ENCODE measurements at regions not wholly inside any gene's neighbourhood (a gene's known extent, or its start where the extent isn't known, plus 50 kb on each side); places are given as distances from the start of the nearest gene placed in this dataset.

DNA sequence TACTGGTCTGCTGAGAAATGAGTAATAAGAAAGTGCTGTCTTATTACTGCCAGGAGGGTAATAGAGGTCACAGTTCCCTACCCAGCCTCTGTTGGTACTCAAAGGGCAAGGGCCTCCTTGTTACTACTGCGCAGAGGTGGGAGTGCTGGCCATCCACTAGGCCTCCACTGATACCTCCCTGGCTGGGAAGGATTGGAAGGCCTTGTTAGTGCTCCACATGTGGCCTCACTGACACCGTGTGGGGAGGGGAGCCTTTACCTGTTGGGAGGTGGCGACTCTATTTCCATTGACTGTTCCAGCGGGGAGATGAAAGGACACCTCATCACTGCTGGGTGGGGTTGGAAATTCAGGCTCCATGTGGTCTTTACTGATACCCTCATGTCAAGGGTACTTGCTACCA lies 57.8 kb upstream of the USP24 start:
- TF ChIP-seq EP300 (IDR thresholded peaks at IDR 0.05) (no peak), POLR2A (IDR thresholded peaks at IDR 0.05) (no peak)
- TF ChIP-seq, protein P1, sequence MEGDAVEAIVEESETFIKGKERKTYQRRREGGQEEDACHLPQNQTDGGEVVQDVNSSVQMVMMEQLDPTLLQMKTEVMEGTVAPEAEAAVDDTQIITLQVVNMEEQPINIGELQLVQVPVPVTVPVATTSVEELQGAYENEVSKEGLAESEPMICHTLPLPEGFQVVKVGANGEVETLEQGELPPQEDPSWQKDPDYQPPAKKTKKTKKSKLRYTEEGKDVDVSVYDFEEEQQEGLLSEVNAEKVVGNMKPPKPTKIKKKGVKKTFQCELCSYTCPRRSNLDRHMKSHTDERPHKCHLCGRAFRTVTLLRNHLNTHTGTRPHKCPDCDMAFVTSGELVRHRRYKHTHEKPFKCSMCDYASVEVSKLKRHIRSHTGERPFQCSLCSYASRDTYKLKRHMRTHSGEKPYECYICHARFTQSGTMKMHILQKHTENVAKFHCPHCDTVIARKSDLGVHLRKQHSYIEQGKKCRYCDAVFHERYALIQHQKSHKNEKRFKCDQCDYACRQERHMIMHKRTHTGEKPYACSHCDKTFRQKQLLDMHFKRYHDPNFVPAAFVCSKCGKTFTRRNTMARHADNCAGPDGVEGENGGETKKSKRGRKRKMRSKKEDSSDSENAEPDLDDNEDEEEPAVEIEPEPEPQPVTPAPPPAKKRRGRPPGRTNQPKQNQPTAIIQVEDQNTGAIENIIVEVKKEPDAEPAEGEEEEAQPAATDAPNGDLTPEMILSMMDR (IDR thresholded peaks at IDR 0.05) = no peak

Data from suprapubic skin (tissue), 3 donors.